GM18517 (cell line): ENCODE measurements at regions not wholly inside any gene's neighbourhood (a gene's known extent, or its start where the extent isn't known, plus 50 kb on each side); places are given as distances from the start of the nearest gene placed in this dataset.
"Not testable (repeated sequence)": the region's sequence is repeated elsewhere in the genome, so short reads cannot be mapped to it uniquely, and the experiment has no call there.

Experiments used
- ATAC-seq: cut with Tn5 transposase; IDR thresholded peaks from one replicate; pipeline ENCODE4 v1.9.1; 2021; ENCODE audit warnings: mild to moderate bottlenecking, moderate library complexity; ENCODE audit not compliant: unreplicated experiment

DNA sequence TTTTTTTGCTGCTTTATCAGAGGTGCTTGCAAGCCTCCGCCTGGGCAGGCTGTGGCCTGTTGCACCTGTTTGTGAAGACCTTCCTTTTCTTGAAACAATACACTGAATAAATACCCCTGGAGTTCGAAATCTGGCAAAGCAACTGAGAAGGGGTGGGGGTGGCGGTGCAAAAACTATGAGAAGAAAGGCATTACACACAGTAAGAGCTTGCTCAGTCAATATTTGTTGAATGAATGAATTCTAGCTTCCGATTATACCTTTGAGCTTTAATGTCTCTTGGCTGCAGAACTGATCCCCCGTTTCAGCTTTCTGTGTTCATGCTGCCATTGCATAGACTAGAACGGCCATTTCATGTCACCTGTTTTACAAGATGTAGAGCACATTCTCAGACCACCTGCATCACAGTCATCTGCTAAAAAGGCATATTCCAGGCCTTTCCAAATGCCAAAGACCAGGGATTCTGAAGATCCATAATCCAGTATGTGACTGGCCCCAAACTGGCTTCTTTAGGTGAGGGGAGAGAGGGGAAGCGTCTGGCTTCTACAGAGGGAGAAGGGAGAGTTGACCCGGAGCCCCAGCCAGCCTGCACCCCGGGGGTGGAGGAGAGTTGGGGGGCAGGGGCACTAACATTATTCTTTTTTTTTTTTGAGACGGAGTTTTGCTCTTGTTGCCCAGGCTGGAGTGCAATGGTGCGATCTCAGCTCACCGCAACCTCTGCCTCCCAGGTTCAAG is 111.5 kb downstream of the ETS2 start:
- ATAC-seq, result no peak

DNA sequence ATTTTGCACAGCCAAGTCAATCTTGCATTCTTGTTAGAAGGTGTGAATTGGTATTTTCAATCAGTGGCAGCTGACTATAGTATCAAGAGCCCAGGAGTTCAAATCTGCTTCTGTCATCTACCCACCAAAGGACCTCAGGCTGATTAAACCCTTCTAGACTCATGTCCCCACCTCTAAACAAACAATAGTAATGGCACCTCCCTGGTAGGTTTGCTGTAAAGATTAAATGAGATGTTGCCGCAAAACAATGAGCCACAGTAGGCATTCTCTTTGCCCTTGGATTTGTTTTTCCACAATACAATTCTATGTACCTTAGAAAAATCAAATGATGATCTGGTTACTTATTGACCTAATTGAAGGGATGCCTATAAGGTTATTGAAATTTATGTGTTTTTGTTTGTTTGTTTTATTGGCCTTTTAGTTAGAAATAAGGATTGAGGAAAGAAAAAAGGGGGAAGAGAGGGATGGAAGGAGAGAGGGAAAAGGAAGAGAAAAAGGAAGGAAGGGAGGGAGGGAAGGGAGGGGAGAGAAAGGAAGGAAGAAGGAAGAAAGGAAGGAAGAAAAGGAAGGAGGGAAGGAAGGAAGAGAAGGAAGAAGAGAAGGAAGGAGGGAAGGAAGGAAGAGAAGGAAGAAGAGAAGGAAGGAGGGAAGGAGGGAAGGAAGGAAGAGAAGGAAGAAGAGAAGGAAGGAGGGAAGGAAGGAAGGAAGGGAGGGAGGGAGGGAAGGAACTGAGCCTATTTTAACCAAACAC is 110.7 kb downstream of the ETS2 start:
- ATAC-seq, result no peak

DNA sequence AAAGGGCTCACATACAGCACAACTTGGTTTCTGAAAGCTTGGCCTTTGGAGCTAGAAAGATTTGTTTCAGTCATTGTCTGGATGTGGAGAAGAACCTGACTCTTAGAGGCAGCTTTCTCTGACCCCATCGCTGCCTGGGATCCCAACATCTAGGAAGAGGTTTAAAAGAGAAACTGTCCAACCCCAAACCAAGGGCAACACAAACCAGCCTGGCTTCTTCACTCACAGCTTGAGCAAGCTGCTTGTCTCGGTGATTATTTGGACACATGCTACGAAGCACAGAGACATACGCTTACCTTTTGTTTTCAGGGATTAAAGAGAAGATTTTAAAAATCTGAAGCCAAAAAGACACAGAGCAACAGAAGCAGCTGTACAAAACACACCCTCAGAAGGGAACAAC is 109.8 kb downstream of the ETS2 start:
- no peak for ATAC-seq

DNA sequence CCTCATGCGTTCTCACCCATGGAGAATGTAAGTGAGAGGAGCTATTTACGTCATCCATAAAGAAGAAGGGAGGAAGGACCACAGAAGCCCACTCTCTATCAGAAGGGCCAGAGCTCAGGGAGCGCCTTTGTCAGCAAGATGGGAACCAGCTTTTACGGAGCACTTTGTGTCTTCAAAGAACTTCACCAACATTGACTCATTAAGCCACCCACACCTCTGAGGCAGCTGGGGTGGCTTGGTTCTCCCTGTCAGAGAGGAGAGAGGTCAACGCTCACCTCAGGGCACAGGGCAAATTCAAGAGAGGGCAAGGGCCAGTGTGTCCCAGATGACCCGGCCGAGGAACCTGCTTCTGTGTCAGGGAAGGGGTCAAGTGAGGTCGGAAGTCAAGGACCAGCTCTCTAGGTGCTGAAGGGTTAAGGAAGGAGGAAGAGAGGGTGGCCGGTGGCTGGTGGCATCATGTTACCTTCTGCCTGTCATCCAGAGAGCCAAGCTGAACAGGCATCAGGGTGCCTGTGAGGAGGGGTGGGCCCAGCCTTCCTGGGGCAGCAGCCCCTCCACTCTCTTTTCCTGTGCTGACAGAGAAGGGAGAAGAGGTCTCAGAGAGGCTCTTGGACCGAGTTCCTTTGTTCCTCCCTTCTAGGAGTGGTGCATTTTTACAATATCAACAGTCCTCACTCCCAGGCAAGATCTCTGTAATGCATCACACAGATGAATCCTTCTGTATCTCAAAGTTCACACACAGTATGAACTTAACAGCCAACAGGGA is 109.0 kb downstream of the ETS2 start:
- no peak for ATAC-seq

DNA sequence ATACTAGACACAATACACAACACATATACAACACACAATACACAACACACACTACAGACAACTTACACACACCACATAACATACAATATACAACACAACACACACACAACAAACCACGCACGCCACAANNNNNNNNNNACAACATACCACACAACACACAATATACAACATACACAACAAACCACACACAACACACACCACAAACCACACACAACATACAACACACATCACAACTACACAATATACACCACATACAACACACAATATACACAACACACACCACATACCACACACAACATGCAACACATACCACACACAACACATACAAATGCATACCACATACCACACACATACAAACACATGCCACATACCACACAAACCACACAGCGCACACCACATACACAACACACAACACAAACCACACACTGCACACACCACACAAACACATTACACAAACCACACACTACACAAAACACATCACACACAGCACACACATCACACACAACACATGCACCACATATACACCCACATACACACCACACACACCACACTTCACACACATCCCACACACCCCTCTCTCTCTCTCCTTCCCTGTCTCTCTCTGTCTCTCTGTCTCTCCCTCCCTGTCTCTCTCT is 108.3 kb downstream of the ETS2 start:
- ATAC-seq, result no peak

DNA sequence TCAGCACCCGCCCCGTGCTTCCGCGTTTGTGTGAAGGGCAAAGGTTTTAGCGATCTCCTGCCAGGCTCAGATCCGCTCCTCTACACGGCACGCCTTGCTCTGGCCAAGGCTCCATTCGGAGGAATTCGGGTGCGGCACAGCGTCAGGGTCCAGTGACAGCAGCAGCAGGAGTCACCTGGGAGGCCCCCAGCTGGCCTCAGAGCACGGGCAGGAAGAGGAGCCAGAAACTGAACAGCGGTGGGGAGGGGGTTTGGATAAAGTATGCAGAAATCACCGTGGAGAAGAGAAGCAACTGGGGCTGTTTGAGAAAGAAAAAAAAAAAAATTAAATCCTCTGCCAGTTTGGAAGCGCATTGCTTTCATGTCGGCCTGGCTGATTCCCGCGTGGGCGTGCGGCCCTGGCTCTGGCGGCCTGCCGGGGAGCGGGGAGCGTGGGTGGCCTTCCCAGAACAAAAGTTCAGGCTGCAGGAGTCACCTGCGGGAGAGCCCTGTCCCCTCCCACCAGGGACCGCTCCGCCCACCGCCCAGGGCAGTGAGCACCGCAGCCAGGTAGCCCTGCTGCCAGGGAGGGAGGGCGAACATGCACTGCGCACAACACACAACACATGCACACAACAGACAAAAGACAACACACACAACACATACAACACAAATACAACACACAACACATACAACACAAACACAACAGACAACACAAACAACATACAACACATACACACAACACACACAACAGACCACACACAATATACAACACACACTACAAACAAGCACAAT is 107.6 kb downstream of the ETS2 start:
- ATAC-seq, result no peak

DNA sequence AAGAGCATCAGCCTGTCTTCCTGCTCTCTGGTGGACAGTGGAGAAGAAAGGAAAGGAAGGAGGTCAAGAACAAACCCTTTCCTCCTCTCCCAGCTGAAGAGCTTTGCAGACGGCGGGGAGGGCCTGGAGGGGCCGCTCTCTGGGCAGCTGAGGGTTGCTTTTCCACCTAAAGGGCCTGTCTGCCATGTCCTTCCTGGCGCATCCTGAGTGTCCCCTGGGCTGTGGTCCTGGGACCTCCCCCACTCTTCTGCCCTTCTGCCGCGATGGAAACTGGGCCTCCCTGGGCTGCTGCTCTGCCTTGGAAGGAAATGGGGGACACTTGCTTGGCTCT is 107.0 kb downstream of the ETS2 start:
- no peak for ATAC-seq

DNA sequence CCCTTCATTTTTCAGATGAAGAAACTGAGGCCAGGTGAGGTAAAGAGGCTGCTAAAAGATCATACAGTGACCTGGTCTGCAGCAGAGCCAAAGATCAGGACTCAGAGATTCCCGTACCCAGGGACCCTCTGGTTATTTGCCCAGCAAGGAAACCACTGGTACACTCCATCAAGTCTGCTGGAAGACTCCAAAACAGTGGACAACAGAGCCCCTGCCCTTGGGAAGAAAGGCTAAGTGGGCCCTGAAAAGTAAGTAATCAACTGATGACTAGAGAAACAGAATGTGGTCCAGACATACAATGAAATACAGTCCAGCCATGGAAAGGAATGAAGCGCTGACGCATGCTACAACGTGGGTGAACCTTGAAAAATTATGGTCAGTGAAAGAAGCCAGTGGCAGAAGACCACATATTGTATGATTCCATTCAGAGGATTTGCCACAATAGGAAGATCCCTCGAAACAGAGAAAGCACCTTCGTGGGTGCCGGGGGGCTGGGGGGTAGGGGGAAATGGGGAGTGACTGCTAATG is 106.4 kb downstream of the ETS2 start:
- ATAC-seq, result no peak

DNA sequence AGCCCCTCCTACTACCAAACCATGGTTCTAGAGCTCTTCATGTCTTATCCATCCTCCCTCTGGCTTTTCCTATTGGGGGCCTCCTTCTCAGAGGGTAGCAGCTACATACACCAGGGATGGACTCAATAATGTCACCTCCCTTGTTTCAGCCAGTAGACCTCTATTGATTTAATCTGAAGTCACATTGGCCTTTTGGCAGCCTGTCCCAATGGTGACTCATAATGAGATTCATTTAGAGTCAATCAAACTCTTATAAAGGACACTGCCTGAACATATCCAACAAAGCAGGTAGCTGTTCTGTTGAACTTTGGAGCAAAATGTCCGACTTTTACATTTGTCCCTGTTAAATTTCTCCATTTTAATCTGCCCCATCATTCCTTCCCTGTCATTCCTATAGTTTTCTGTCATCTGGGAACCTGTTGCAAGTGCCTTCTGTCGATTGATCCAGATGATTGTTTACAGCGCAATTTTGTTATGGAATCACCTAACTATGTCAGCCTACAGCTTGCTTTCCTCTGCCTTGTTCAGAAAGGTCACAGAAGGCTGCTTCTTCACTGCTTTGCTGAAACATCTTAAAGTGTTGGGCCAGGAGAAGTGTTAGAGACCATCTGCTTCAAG is 105.9 kb downstream of the ETS2 start:
- ATAC-seq, result no peak

DNA sequence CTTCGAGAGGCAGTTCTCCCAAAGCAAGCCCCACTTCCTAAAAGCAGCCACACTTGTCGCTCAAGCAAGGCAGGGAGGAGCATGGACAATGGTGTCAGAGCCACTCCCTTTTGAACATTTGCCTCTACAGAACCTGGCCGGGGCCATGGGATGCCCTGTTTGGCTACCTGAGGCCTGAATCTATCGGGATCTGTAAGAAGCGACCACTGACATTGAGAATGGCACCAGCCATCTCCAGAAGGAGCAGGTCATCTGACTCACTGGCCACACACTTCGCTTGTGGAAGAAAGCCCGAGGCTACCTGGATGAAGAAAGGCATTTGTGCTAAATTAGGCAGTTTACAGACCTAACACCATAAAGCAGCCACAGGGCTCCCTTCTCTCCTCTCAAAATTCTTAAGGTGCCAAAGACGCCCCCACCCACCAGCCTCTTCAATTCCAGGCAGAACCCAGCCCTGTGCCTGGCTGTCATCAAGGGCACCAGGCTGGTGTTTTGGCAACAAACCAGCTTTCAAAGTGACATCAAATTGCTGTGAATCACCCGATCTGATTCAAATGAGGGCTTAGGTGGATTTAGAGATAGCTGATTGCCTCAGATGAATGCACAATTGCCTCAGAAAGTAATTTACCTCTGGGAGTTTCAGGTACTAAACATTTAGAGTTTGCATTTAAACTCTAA is 104.8 kb downstream of the ETS2 start:
- ATAC-seq, result no peak

DNA sequence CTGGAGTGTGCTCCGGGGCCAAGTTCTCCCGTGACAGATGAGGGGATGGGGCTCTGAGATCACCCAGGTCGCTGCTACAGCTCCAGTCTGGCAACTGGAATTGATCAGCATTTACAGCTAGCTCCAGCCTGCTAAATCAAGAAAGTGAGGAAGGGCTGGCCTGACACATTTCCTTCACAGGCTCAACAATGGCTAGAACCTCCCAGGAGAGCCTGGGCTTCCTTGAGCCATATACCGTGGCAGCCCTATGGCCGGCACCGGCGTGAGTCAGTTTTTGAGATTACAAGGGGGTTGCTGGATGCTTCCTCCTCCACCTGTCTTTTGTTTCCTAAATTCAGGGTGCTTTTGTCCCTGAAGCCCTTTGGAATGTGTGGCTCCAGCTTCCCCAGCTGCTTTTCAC is 104.2 kb downstream of the ETS2 start:
- ATAC-seq, result no peak

DNA sequence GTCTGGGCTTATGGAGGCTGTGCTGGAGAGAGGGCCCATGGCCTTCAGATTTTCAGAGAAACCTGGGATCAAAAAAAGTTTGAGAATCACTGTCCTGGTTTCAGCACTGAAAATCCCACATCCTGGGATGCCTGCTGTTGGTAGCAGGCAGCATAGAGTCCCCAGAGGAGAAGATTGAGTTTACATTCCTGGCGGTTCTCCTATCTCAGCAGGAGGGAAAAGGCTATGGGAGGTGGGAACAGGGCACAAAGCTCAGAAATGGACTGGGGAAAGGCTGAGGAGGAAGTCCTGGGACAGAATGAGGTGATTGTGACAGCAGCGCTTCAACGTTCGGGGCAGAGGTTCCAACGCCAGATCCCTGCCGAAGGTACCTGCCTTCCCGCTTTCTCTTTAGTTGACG is 103.4 kb downstream of the ETS2 start:
- ATAC-seq, result no peak

DNA sequence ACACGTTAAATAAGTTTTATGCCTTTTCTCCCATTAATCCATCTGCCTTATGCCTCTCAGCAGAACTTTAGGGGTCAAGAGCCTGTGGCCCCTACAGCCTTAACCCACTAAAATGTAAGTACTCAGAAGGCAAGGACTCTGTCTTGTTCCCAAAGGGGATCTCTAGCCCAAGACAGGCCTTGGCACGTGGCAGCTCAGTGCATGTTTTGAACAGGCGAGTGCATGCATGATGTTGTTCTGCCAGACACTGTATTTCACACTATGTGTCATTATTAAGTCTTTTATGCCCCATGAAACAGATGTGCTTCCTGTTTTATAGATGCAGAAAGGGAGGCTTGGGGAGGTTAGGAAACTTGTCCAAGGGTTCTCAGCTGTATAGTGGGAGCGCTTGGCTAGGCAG is 102.8 kb downstream of the ETS2 start:
- ATAC-seq, result no peak

DNA sequence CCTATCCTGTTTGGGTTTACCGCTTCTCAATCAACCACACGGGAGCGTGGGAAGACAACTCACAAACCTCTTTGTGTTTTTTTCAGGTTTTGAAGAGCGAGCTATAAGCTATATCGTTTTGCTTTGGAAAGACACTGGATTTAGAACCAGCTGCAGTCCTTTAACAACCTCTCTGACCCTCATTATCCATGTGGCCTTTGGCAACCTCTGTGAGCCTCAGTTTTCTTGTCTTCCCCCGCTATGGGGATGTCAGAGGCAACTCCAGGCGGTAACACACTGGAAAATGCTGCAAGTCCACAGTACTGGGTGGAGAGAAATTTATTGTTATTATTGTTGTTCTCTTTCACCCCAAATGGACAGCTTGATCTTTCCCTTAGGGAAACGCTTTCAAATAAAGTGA is 100.0 kb downstream of the ETS2 start:
- ATAC-seq, result no peak

DNA sequence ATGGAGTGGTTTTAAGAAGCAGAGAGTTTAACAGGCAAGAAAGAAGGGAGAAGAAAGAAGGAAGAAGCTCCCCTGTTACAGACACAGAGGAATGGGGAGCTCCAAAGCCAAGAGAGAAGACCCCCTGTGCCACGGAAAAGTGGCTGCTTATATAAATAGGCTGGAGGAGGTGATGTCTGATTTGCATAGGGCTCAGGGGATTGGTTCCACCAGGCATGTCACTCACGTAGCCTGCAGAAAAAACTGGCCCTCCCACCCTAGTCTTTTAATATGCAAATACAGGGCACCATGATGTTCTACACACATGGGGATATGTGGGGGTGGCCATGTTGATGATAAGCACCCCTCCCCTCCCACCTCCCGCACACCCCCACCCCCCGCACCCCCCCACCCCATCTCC is 99.6 kb downstream of the ETS2 start:
- ATAC-seq, result no peak

DNA sequence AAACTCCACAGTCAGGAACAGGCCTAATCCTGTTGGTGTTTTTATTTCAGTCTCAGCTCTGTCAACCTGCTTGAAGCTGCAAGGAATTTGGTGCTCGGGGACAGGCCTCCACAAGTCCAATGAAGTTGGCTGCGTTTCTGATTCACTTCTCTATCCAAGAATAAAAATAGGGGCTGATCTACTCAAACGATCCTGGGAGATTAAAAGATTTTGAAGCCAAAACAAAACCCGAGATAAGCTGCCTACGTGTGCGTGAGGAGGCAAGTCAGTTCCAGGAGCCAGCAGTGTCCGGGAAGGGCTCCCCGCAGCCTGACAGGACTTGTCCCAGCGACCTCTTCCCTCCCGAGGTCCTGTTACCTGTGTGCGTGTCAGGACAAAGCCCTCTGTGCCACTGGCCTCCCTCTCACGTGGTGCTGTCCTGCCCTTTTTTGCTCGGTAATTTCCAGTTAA is 98.0 kb downstream of the ETS2 start:
- no peak for ATAC-seq

DNA sequence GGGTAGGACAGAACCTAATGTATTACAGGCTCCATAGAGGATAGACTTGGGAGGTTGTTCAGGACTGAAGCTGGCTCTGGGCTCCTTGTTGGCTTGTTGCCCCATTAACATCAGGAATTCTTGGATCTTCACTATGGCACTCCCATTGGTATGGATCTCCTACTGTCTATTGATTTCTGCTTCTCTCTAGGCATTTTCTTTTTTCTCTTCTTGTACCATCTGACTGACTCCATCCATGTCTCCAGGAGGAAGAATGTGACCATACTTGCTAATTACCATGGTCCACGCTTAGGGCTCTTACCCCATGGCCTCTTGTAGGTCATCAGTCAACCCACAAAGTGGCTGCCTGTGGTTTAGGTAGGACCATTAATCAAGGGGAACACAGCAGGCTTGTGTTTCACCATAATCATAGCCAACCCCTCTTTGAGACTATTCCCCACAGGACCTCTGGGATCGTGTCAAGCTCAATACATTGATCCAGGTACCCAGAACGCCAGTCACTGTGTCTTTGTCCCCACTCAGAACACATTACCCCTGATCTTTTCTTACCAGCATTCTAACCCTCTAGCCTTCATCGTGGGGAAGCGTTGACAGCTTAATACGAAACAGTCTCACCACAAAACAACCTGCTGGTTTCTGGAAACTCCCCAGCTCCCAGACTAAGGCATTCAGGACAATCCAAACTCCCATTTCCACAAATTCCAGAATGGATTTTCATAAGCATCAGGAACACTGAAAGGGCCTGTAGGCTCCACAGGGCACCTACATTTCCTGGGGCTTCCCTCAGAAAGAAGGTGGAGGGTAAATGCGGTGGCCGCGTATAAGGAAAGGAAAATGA is 97.1 kb downstream of the ETS2 start:
- ATAC-seq, result no peak

DNA sequence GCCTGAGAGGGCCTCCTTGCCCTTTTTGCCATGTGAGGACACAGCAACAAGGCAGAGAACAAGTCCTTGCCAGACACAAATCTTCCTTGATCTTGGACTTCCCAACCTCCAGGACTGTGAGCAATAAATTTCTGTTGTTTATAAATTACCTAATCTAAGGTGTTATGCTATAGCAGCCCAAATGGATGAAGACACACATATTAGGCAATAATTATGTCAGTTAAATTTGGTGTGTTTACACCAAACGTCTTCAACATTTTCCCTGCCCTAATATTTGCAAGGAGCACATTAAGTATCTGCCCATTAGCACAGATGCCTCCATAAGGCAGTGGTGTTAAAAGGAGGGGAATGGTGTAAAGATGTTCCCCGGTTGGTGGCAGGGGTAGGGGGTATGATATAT is 94.8 kb downstream of the ETS2 start:
- ATAC-seq, result no peak

DNA sequence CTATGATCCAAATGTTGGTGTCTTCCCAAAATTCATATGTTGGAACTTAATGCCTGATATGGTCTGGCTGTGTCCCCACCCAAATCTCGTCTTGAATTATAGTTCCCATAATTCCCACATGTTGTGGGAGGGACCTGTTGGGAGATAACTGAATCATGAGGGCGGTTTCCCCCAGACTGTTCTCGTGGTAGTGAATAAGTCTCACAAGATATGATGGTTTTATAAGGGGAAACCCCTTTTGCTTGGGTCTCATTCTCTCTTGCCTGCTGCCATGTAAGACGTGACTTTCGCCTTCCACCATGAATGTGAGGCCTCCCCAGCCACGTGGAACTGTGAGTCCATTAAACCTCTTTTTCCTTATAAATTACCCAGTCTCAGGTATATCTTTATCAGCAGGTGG is 94.3 kb downstream of the ETS2 start:
- not testable (repeated sequence) for ATAC-seq
